Adipocyte (in vitro differentiated cells): ENCODE measurements at regions not wholly inside any gene's neighbourhood (a gene's known extent, or its start where the extent isn't known, plus 50 kb on each side); places are given as distances from the start of the nearest gene placed in this dataset.
A peak's percentile ranks its signal among the peaks of the same experiment; 100 is the strongest.

ENCODE experiments used
- DNase-seq: peaks from one replicate; pipeline ENCODE4 v3.0.0-alpha.2; 2015; ENCODE audit warnings: low read depth
- H3K27me3 ChIP-seq: replicated peaks from 2 replicates; pipeline ENCODE4 v1.7.0; 2013; ENCODE audit warnings: mild to moderate bottlenecking, low read length, moderate library complexity; ENCODE audit not compliant: control insufficient read depth, insufficient read depth
- H3K36me3 ChIP-seq: 2 replicates; pipeline ENCODE4 v1.7.0; 2013; ENCODE audit warnings: low read length, mild to moderate bottlenecking, moderate library complexity; ENCODE audit not compliant: control insufficient read depth, insufficient read depth, severe bottlenecking
- H3K4me1 ChIP-seq: 2 replicates; pipeline ENCODE4 v1.7.0; 2013; ENCODE audit warnings: mild to moderate bottlenecking, low read length, moderate library complexity; ENCODE audit not compliant: control insufficient read depth, insufficient read depth
- H3K4me3 ChIP-seq: 2 replicates; pipeline ENCODE4 v1.7.0; 2013; ENCODE audit warnings: mild to moderate bottlenecking, low read length, moderate library complexity
- H3K9ac ChIP-seq: 2 replicates; pipeline ENCODE4 v1.7.0; 2013; ENCODE audit warnings: mild to moderate bottlenecking, low read length, moderate library complexity
- H3K9me3 ChIP-seq: 2 replicates; pipeline ENCODE4 v1.7.0; 2013; ENCODE audit warnings: mild to moderate bottlenecking, low read length, moderate library complexity; ENCODE audit not compliant: control insufficient read depth

- Histone ChIP-seq H3K36me3 (no peaks in the 10 kb centered on the region), H3K9me3 (no peaks in the 10 kb centered on the region)
- DNase-seq, result no peak
These were observed 118.9 kb upstream of the MEIS2 start for GRCh38 chr15:37219211-37219701.

DNA sequence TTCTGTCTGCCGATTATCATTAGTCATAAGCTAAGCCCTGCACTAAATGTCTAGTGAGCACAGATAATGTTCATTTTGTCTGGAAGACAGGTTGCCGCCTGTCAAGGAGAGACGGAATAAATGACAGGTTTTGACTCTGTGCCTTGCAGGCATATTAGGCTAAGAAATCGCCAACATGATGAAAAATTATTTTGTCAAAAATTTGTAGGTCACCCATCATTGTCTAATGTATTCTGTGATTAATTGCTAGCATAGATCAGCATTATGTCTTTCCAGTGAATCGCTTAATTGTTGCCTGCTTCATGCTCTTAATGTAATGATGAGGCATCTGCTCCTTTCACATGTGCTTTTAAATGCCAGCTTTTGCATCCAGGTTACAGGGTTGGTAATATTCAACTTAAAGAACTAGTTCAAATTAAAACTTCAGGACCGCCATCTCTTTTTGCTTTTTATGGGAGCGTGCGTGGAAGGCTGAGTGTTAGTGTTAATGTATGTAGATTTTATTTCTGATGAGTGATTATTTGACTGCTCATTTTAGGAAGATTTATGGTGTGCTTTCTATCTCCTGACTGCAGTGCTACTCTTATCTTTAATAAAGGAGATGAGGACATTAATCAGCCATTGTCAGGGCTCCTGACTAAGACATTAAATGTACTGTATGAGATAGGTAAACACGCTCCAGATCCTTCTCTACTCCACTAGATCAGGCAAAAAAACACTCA lies 120.8 kb upstream of the MEIS2 start:
- no peak for DNase-seq
- Histone ChIP-seq H3K4me3 (no peak overlapping the region), H3K27me3 (no peaks in the 10 kb centered on the region), H3K36me3 (no peaks in the 10 kb centered on the region), H3K9ac (no peak overlapping the region), H3K4me1 (no peaks in the 10 kb centered on the region), H3K9me3 (no peaks in the 10 kb centered on the region)

More at GRCh38 chr15:37219211-37219701, 118.9 kb upstream of the MEIS2 start:
- Histone ChIP-seq H3K4me3 (no peak overlapping the region), H3K27me3 (no peaks in the 10 kb centered on the region), H3K9ac (no peak overlapping the region), H3K4me1 (no peaks in the 10 kb centered on the region)

DNA sequence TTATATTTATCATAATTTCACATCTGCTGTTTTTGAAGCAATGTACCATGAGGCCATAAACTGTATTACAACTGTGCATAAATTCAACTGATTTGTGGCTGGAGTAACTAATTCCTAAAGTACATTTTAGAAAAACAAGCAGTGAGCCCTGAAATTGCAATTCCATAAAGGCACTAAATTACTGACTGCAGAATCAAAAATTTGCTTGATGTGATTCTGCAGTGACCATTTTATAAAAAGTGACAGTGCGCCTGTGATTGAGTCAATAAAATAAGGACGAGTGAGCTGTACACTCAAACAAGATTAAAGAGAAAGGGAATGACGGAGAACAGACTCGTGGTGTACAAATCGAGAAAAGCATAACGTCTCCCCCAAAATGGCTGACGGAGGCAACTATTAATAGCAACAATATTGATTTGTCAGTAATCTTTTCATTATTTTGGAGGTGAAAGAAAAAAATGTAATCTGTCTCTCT lies 121.4 kb upstream of the MEIS2 start:
- H3K36me3 ChIP-seq, result no peaks in the 10 kb centered on the region
- no peak overlapping the region for H3K4me3 ChIP-seq
- H3K9me3 ChIP-seq, result no peaks in the 10 kb centered on the region
- H3K9ac ChIP-seq, result no peak overlapping the region
- no peak for DNase-seq
- H3K27me3 ChIP-seq, result no peaks in the 10 kb centered on the region
- no peaks in the 10 kb centered on the region for H3K4me1 ChIP-seq

- Histone ChIP-seq H3K4me3 (no peak overlapping the region), H3K27me3 (no peaks in the 10 kb centered on the region), H3K36me3 (no peaks in the 10 kb centered on the region), H3K9me3 (no peaks in the 10 kb centered on the region), H3K9ac (no peak overlapping the region), H3K4me1 (no peaks in the 10 kb centered on the region)
- DNase-seq, result no peak
These were observed 122.7 kb upstream of the MEIS2 start for GRCh38 chr15:37223089-37223488.

- H3K27me3 ChIP-seq, result no peaks in the 10 kb centered on the region
- DNase-seq, result no peak
- H3K9ac ChIP-seq, result no peak overlapping the region
- H3K4me3 ChIP-seq, result no peak overlapping the region
- H3K9me3 ChIP-seq, result no peaks in the 10 kb centered on the region
- H3K4me1 ChIP-seq, result no peaks in the 10 kb centered on the region
- no peaks in the 10 kb centered on the region for H3K36me3 ChIP-seq
These were observed 129.7 kb upstream of the MEIS2 start for GRCh38 chr15:37229855-37230619.

GRCh38 chr15:37245358-37245757 lies 145.0 kb upstream of the MEIS2 start:
- Histone ChIP-seq H3K9me3 (no peaks in the 10 kb centered on the region), H3K4me1 (no peaks in the 10 kb centered on the region), H3K36me3 (no peaks in the 10 kb centered on the region), H3K4me3 (no peak overlapping the region), H3K27me3 (no peaks in the 10 kb centered on the region), H3K9ac (no peak overlapping the region)
- no peak for DNase-seq

DNA sequence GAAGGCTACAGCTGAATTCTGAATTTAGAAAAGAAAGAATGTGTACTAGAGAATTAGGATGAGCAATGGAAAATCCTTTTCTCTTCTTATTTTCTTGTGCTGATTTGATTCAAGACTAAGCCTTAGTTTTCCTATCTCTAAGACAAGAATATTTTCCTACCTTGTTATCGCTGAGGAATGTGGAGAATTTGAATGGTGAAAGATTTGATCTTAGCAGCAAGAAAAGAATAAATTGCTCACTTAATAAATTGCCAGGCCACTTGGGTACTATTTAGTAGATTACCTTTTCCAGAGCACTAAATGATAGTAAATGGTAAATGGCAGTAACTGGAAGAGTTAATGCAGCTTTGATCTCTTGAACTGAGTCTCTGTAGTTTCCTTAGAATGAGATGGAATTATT lies 145.7 kb upstream of the MEIS2 start:
- no peak for DNase-seq
- no peaks in the 10 kb centered on the region for H3K9me3 ChIP-seq
- no peaks in the 10 kb centered on the region for H3K36me3 ChIP-seq
- H3K4me3 ChIP-seq, result no peak overlapping the region
- H3K4me1 ChIP-seq, result no peaks in the 10 kb centered on the region
- H3K9ac ChIP-seq, result no peak overlapping the region
- H3K27me3 ChIP-seq, result no peaks in the 10 kb centered on the region

- Histone ChIP-seq H3K9ac (no peak overlapping the region), H3K36me3 (no peaks in the 10 kb centered on the region), H3K27me3 (no peaks in the 10 kb centered on the region), H3K9me3 (no peaks in the 10 kb centered on the region), H3K4me3 (no peak overlapping the region), H3K4me1 (no peaks in the 10 kb centered on the region)
- DNase-seq, result no peak
These were observed 146.5 kb upstream of the MEIS2 start for GRCh38 chr15:37246856-37247255.

- H3K9me3 ChIP-seq, result no peaks in the 10 kb centered on the region
- no peaks in the 10 kb centered on the region for H3K4me1 ChIP-seq
- no peak overlapping the region for H3K4me3 ChIP-seq
- no peaks in the 10 kb centered on the region for H3K36me3 ChIP-seq
- no peak for DNase-seq
- H3K27me3 ChIP-seq, result no peaks in the 10 kb centered on the region
- H3K9ac ChIP-seq, result no peak overlapping the region
These were observed 148.9 kb upstream of the MEIS2 start for GRCh38 chr15:37249249-37249648.

DNA sequence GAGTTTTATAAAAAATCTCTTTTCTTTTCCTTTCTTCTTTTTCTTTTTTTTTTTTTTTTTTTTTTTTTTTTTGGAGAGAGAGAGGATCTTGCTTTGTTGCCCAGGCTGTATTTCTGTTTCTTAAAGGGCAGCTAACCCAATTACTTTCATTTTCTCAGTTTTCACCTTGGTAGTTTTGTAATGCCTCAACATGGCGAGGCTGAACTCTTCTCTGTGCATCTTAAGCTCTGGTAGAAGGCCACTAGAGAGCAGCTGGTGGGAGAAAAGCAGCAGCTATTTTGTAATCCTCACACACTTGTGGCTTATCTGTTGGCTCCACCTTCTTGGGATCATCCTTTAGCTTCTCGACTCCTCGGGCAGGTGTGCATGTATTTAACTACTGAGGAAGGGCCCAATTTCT lies 152.2 kb upstream of the MEIS2 start:
- H3K9ac ChIP-seq, result no peak overlapping the region
- no peaks in the 10 kb centered on the region for H3K4me1 ChIP-seq
- no peak overlapping the region for H3K4me3 ChIP-seq
- H3K36me3 ChIP-seq, result no peaks in the 10 kb centered on the region
- DNase-seq, result no peak
- H3K9me3 ChIP-seq, result no peaks in the 10 kb centered on the region
- H3K27me3 ChIP-seq, result no peaks in the 10 kb centered on the region

DNA sequence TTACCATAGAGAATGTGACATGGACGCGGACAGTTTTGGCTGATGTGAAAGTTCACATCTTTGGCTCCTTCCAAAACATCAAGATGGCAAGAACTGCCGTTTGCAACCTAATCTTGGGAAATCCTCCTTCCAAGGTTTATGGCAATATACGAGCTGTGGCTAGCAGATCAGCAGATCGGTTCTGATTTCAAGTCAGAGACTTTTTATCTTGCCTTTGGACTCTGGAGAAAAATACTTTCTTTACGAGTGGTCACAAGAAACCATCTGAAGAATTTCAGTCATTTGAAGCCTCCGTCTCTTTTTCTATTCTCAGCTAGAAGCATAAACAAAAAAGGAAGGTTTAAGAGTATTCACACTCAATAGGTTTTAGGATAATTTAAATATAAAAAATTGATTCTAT lies 153.5 kb upstream of the MEIS2 start:
- Histone ChIP-seq H3K9ac (no peak overlapping the region), H3K4me3 (no peak overlapping the region), H3K4me1 (no peaks in the 10 kb centered on the region), H3K36me3 (no peaks in the 10 kb centered on the region), H3K27me3 (no peaks in the 10 kb centered on the region), H3K9me3 (no peaks in the 10 kb centered on the region)
- DNase-seq, result peak; percentile 14
